ENCODE measurements at regions not wholly inside any gene's neighbourhood (a gene's known extent, or its start where the extent isn't known, plus 50 kb on each side); places are given as distances from the start of the nearest gene placed in this dataset.

- Mint-ChIP-seq H3K4me1 (ENCODE audit: low read depth) (no peaks in the 10 kb centered on the region), H3K9me3 (no peaks in the 10 kb centered on the region), H3K4me3 (ENCODE audit: low read depth) (no peak overlapping the region), H3K27me3 (ENCODE audit: low read depth) (peaks cover 12% of the 10 kb centered on the region), H3K27ac (no peak overlapping the region), H3K36me3 (ENCODE audit: low read depth) (no peaks in the 10 kb centered on the region)
- DNase-seq (ENCODE audit: low spot score) = no peak
- intact Hi-C loops (cut with micrococcal nuclease) = no loop called here
Observed at GRCh38 chr6:150739711-150740349, 125.7 kb upstream of the MTHFD1L start.

GRCh38 chr6:150740453-150740852 lies 125.0 kb upstream of the MTHFD1L start:
- Mint-ChIP-seq H3K27me3 (ENCODE audit: low read depth) (peaks cover 12% of the 10 kb centered on the region), H3K27ac (no peak overlapping the region), H3K9me3 (no peaks in the 10 kb centered on the region), H3K36me3 (ENCODE audit: low read depth) (no peaks in the 10 kb centered on the region), H3K4me3 (ENCODE audit: low read depth) (no peak overlapping the region), H3K4me1 (ENCODE audit: low read depth) (no peaks in the 10 kb centered on the region)
- DNase-seq (ENCODE audit: low spot score) = no peak
- intact Hi-C loops (cut with micrococcal nuclease) = no loop called here

GRCh38 chr6:150741633-150742200 lies 123.8 kb upstream of the MTHFD1L start:
- intact Hi-C loops (cut with micrococcal nuclease) = no loop called here
- H3K27me3 Mint-ChIP-seq (ENCODE audit: low read depth) = peaks cover 17% of the 10 kb centered on the region
- no peaks in the 10 kb centered on the region for H3K36me3 Mint-ChIP-seq (ENCODE audit: low read depth)
- no peak for DNase-seq (ENCODE audit: low spot score)
- H3K4me1 Mint-ChIP-seq (ENCODE audit: low read depth) = no peaks in the 10 kb centered on the region
- H3K27ac Mint-ChIP-seq = no peak overlapping the region
- H3K4me3 Mint-ChIP-seq (ENCODE audit: low read depth) = no peak overlapping the region
- no peaks in the 10 kb centered on the region for H3K9me3 Mint-ChIP-seq

- Mint-ChIP-seq H3K4me1 (ENCODE audit: low read depth) (no peaks in the 10 kb centered on the region), H3K27ac (no peak overlapping the region), H3K9me3 (no peaks in the 10 kb centered on the region), H3K36me3 (ENCODE audit: low read depth) (no peaks in the 10 kb centered on the region), H3K27me3 (ENCODE audit: low read depth) (peaks cover 12% of the 10 kb centered on the region), H3K4me3 (ENCODE audit: low read depth) (no peak overlapping the region)
- DNase-seq (ENCODE audit: low spot score) = no peak
- intact Hi-C loops (cut with micrococcal nuclease) = no loop called here
Observed at GRCh38 chr6:150744522-150745260, 120.8 kb upstream of the MTHFD1L start.

- DNase-seq (ENCODE audit: low spot score) = no peak
- Mint-ChIP-seq H3K9me3 (no peaks in the 10 kb centered on the region), H3K4me3 (ENCODE audit: low read depth) (no peak overlapping the region), H3K36me3 (ENCODE audit: low read depth) (no peaks in the 10 kb centered on the region), H3K27ac (no peak overlapping the region), H3K27me3 (ENCODE audit: low read depth) (peaks cover 10% of the 10 kb centered on the region), H3K4me1 (ENCODE audit: low read depth) (no peaks in the 10 kb centered on the region)
- intact Hi-C loops (cut with micrococcal nuclease) = no loop called here
Observed at GRCh38 chr6:150745896-150746295, 119.6 kb upstream of the MTHFD1L start.

GRCh38 chr6:150747155-150747554 lies 118.3 kb upstream of the MTHFD1L start:
- intact Hi-C loops (cut with micrococcal nuclease) = no loop called here
- Mint-ChIP-seq H3K27ac (no peak overlapping the region), H3K36me3 (ENCODE audit: low read depth) (no peaks in the 10 kb centered on the region), H3K4me1 (ENCODE audit: low read depth) (no peaks in the 10 kb centered on the region), H3K27me3 (ENCODE audit: low read depth) (peaks cover 8% of the 10 kb centered on the region), H3K4me3 (ENCODE audit: low read depth) (no peak overlapping the region), H3K9me3 (no peaks in the 10 kb centered on the region)
- DNase-seq (ENCODE audit: low spot score) = no peak

- H3K4me1 Mint-ChIP-seq (ENCODE audit: low read depth) = no peaks in the 10 kb centered on the region
- no peak overlapping the region for H3K27ac Mint-ChIP-seq
- no peak for DNase-seq (ENCODE audit: low spot score)
- H3K4me3 Mint-ChIP-seq (ENCODE audit: low read depth) = no peak overlapping the region
- peaks cover 8% of the 10 kb centered on the region for H3K27me3 Mint-ChIP-seq (ENCODE audit: low read depth)
- intact Hi-C loops (cut with micrococcal nuclease) = no loop called here
- H3K36me3 Mint-ChIP-seq (ENCODE audit: low read depth) = no peaks in the 10 kb centered on the region
- no peaks in the 10 kb centered on the region for H3K9me3 Mint-ChIP-seq
Observed at GRCh38 chr6:150749091-150749670, 116.3 kb upstream of the MTHFD1L start.

- intact Hi-C loops (cut with micrococcal nuclease) = no loop called here
- Mint-ChIP-seq H3K27ac (no peak overlapping the region), H3K9me3 (no peaks in the 10 kb centered on the region), H3K36me3 (ENCODE audit: low read depth) (no peaks in the 10 kb centered on the region), H3K27me3 (ENCODE audit: low read depth) (peaks cover 6% of the 10 kb centered on the region), H3K4me3 (ENCODE audit: low read depth) (no peak overlapping the region), H3K4me1 (ENCODE audit: low read depth) (no peaks in the 10 kb centered on the region)
- DNase-seq (ENCODE audit: low spot score) = no peak
Observed at GRCh38 chr6:150751296-150751695, 114.2 kb upstream of the MTHFD1L start.

- DNase-seq (ENCODE audit: low spot score) = no peak
- H3K9me3 Mint-ChIP-seq = no peaks in the 10 kb centered on the region
- H3K36me3 Mint-ChIP-seq (ENCODE audit: low read depth) = no peaks in the 10 kb centered on the region
- no peak overlapping the region for H3K27ac Mint-ChIP-seq
- intact Hi-C loops (cut with micrococcal nuclease) = no loop called here
- H3K4me1 Mint-ChIP-seq (ENCODE audit: low read depth) = no peaks in the 10 kb centered on the region
- H3K27me3 Mint-ChIP-seq (ENCODE audit: low read depth) = peaks cover 2% of the 10 kb centered on the region
- no peak overlapping the region for H3K4me3 Mint-ChIP-seq (ENCODE audit: low read depth)
Observed at GRCh38 chr6:150752409-150752808, 113.1 kb upstream of the MTHFD1L start.

- intact Hi-C loops (cut with micrococcal nuclease) = no loop called here
Observed at GRCh38 chr6:150753371-150754064, 112.0 kb upstream of the MTHFD1L start.

GRCh38 chr6:150755042-150755441 lies 110.5 kb upstream of the MTHFD1L start:
- peaks cover 2% of the 10 kb centered on the region for H3K27me3 Mint-ChIP-seq (ENCODE audit: low read depth)
- intact Hi-C loops (cut with micrococcal nuclease) = no loop called here
- no peaks in the 10 kb centered on the region for H3K36me3 Mint-ChIP-seq (ENCODE audit: low read depth)
- no peaks in the 10 kb centered on the region for H3K4me1 Mint-ChIP-seq (ENCODE audit: low read depth)
- no peak overlapping the region for H3K4me3 Mint-ChIP-seq (ENCODE audit: low read depth)
- no peak overlapping the region for H3K27ac Mint-ChIP-seq
- DNase-seq (ENCODE audit: low spot score) = no peak
- no peaks in the 10 kb centered on the region for H3K9me3 Mint-ChIP-seq

More at GRCh38 chr6:150753371-150754064, 112.0 kb upstream of the MTHFD1L start:
- Mint-ChIP-seq H3K4me1 (ENCODE audit: low read depth) (no peaks in the 10 kb centered on the region), H3K4me3 (ENCODE audit: low read depth) (no peak overlapping the region), H3K27ac (no peak overlapping the region), H3K36me3 (ENCODE audit: low read depth) (no peaks in the 10 kb centered on the region), H3K27me3 (ENCODE audit: low read depth) (peaks cover 2% of the 10 kb centered on the region), H3K9me3 (no peaks in the 10 kb centered on the region)
- no peak for DNase-seq (ENCODE audit: low spot score)

GRCh38 chr6:150755524-150755923 lies 110.0 kb upstream of the MTHFD1L start:
- DNase-seq (ENCODE audit: low spot score) = no peak
- Mint-ChIP-seq H3K4me1 (ENCODE audit: low read depth) (no peaks in the 10 kb centered on the region), H3K27me3 (ENCODE audit: low read depth) (peaks cover 2% of the 10 kb centered on the region), H3K4me3 (ENCODE audit: low read depth) (no peak overlapping the region), H3K36me3 (ENCODE audit: low read depth) (no peaks in the 10 kb centered on the region), H3K9me3 (no peaks in the 10 kb centered on the region), H3K27ac (no peak overlapping the region)
- intact Hi-C loops (cut with micrococcal nuclease) = no loop called here
